NCI-H1417 (cell line): ENCODE measurements at regions not wholly inside any gene's neighbourhood (a gene's known extent, or its start where the extent isn't known, plus 50 kb on each side); places are given as distances from the start of the nearest gene placed in this dataset.
"Not testable (repeated sequence)": the region's sequence is repeated elsewhere in the genome, so short reads cannot be mapped to it uniquely, and the experiment has no call there.

Source experiments
- DNase-seq, 3 experiments: peaks; one replicate each; lab custom pipeline; 2025; lab: John Stamatoyannopoulos, UW

GRCh38 chr21:31455506-31455905 is 111.4 kb upstream of the TIAM1 start:
- DNase-seq = no peak

- no peak for DNase-seq
These were observed 106.9 kb upstream of the TIAM1 start for GRCh38 chr21:31450980-31451379.

GRCh38 chr21:31449921-31450535 is 106.0 kb upstream of the TIAM1 start:
- no peak for DNase-seq

- no peak for DNase-seq
These were observed 104.4 kb upstream of the TIAM1 start for GRCh38 chr21:31448496-31448895.

GRCh38 chr21:31447505-31447904 is 103.4 kb upstream of the TIAM1 start:
- no peak for DNase-seq

GRCh38 chr21:31446226-31446855 is 102.3 kb upstream of the TIAM1 start:
- no peak for DNase-seq

GRCh38 chr21:31445137-31445536 is 101.1 kb upstream of the TIAM1 start:
- DNase-seq = no peak

- no peak for DNase-seq
These were observed 99.9 kb upstream of the TIAM1 start for GRCh38 chr21:31443736-31444521.

GRCh38 chr21:31442339-31442738 is 98.3 kb upstream of the TIAM1 start:
- no peak for DNase-seq

- no peak for DNase-seq
These were observed 85.4 kb upstream of the TIAM1 start for GRCh38 chr21:31429506-31429905.

GRCh38 chr21:31426235-31426797 is 82.3 kb upstream of the TIAM1 start:
- no peak for DNase-seq

- DNase-seq = no peak
These were observed 81.1 kb upstream of the TIAM1 start for GRCh38 chr21:31425138-31425537.

GRCh38 chr21:31424058-31424457 is 80.0 kb upstream of the TIAM1 start:
- DNase-seq = no peak

GRCh38 chr21:31420988-31421387 is 76.9 kb upstream of the TIAM1 start:
- no peak for DNase-seq

GRCh38 chr21:31420354-31420753 is 76.3 kb upstream of the TIAM1 start:
- DNase-seq = no peak

GRCh38 chr21:31418377-31419001 is 74.4 kb upstream of the TIAM1 start:
- DNase-seq = no peak

- DNase-seq = not testable (repeated sequence)
These were observed 73.2 kb upstream of the TIAM1 start for GRCh38 chr21:31417214-31417613.

- DNase-seq = no peak
These were observed 72.4 kb upstream of the TIAM1 start for GRCh38 chr21:31416465-31416864.

GRCh38 chr21:31414263-31415000 is 70.4 kb upstream of the TIAM1 start:
- DNase-seq = no peak

GRCh38 chr21:31413698-31414097 is 69.6 kb upstream of the TIAM1 start:
- DNase-seq = no peak

- DNase-seq = no peak
These were observed 66.6 kb upstream of the TIAM1 start for GRCh38 chr21:31410499-31411131.
